Neural cell (in vitro differentiated cells): ENCODE measurements at regions not wholly inside any gene's neighbourhood (a gene's known extent, or its start where the extent isn't known, plus 50 kb on each side); places are given as distances from the start of the nearest gene placed in this dataset.

Experiments used
- H2AFZ ChIP-seq: fragments of 200-600, 300-800 bp; sonication (generic), shearing (Covaris generic); 2 replicates; pipeline ENCODE4 v1.6.0; 2014; ENCODE audit warnings: low read depth, mild to moderate bottlenecking, antibody characterized with exemption, low read length, moderate library complexity
- H3F3A ChIP-seq: fragments of 200-600 bp; shearing (Covaris generic); 2 replicates; pipeline ENCODE4 v1.6.1; 2016; ENCODE audit warnings: mild to moderate bottlenecking, moderate library complexity, mixed read lengths, antibody characterized with exemption, low read length; ENCODE audit not compliant: insufficient read depth, poor library complexity, severe bottlenecking
- H3K27ac ChIP-seq: fragments of 200-600, 300-800 bp; sonication (generic), shearing (Covaris generic); 2 replicates; pipeline ENCODE4 v1.5.1; 2014; ENCODE audit warnings: mild to moderate bottlenecking, low read length, moderate library complexity
- H3K27me3 ChIP-seq: fragments of 300-800, 200-600 bp; sonication (generic), shearing (Covaris generic); 2 replicates; pipeline ENCODE4 v1.6.0; 2014; ENCODE audit warnings: mild to moderate bottlenecking, low read depth, low read length, moderate library complexity; ENCODE audit not compliant: insufficient read depth
- H3K36me3 ChIP-seq: fragments of 300-800, 200-600 bp; sonication (generic), shearing (Covaris generic); 2 replicates; pipeline ENCODE4 v1.5.1; 2014; ENCODE audit warnings: mild to moderate bottlenecking, antibody characterized with exemption, low read length, moderate library complexity; ENCODE audit not compliant: insufficient read depth
- H3K4me2 ChIP-seq: fragments of 300-800, 200-600 bp; sonication (generic), shearing (Covaris generic); 2 replicates; pipeline ENCODE4 v1.6.0; 2014; ENCODE audit warnings: mild to moderate bottlenecking, low read length
- H3K4me3 ChIP-seq: fragments of 300-800, 200-600 bp; sonication (generic), shearing (Covaris generic); 2 replicates; pipeline ENCODE4 v1.5.1; 2014; ENCODE audit warnings: mild to moderate bottlenecking, low read length, moderate library complexity
- H3K79me2 ChIP-seq: fragments of 200-600 bp; shearing (Covaris generic); replicated peaks from 2 replicates; pipeline ENCODE4 v1.6.0; 2014; ENCODE audit warnings: mild to moderate bottlenecking, low read length, moderate library complexity; ENCODE audit not compliant: insufficient read depth
- H3K9ac ChIP-seq: fragments of 300-800, 200-600 bp; sonication (generic), shearing (Covaris generic); 2 replicates; pipeline ENCODE4 v1.6.1; 2016; ENCODE audit warnings: mild to moderate bottlenecking, low read length, mixed read lengths
- H3K9me2 ChIP-seq: fragments of 200-600 bp; shearing (Covaris generic); 2 replicates; pipeline ENCODE4 v1.6.1; 2016; ENCODE audit warnings: mild to moderate bottlenecking, low read length, mixed read lengths; ENCODE audit not compliant: insufficient read depth
- H3K9me3 ChIP-seq: fragments of 200-600, 300-800 bp; sonication (generic), shearing (Covaris generic); 2 replicates; pipeline ENCODE4 v1.6.1; 2016; ENCODE audit warnings: mild to moderate bottlenecking, mixed run types, low read length, moderate library complexity, mixed read lengths
- H4K20me1 ChIP-seq: fragments of 200-600 bp; shearing (Covaris generic); 2 replicates; pipeline ENCODE4 v1.6.1; 2016; ENCODE audit warnings: mild to moderate bottlenecking, mixed run types; ENCODE audit not compliant: insufficient read depth
- CTCF ChIP-seq: fragments of 450-650 bp; IDR thresholded peaks from 2 replicates; pipeline ENCODE4 v1.5.1; 2014; ENCODE audit warnings: antibody characterized with exemption, mild to moderate bottlenecking, moderate library complexity; ENCODE audit not compliant: poor library complexity, severe bottlenecking
- EP300 ChIP-seq: fragments of 450-650 bp; conservative IDR thresholded peaks from 2 replicates; pipeline ENCODE4 v1.6.1; 2014; ENCODE audit warnings: antibody characterized with exemption, mild to moderate bottlenecking, moderate library complexity; ENCODE audit not compliant: poor library complexity, severe bottlenecking
- EZH2 ChIP-seq: fragments of 200-600, 300-800 bp; shearing (Covaris generic), sonication (generic); IDR thresholded peaks from 2 replicates; pipeline ENCODE4 v1.6.1; 2014; ENCODE audit warnings: antibody characterized with exemption, low read length, borderline replicate concordance, mild to moderate bottlenecking; ENCODE audit not compliant: insufficient read depth, poor library complexity, severe bottlenecking
- MXI1 ChIP-seq: fragments of 450-650 bp; conservative IDR thresholded peaks from 2 replicates; pipeline ENCODE4 v1.6.1; 2014; ENCODE audit warnings: antibody characterized with exemption, mild to moderate bottlenecking; ENCODE audit not compliant: poor library complexity, severe bottlenecking
- POLR2AphosphoS5 ChIP-seq: IDR thresholded peaks from 2 replicates; pipeline ENCODE4 v1.6.1; 2012
- RAD21 ChIP-seq: fragments of 450-650 bp; conservative IDR thresholded peaks from 2 replicates; pipeline ENCODE4 v1.6.1; 2014; ENCODE audit warnings: antibody characterized with exemption, mild to moderate bottlenecking, moderate library complexity
- SMC3 ChIP-seq: fragments of 450-650 bp; conservative IDR thresholded peaks from 2 replicates; pipeline ENCODE4 v1.6.1; 2014; ENCODE audit warnings: antibody characterized with exemption, mild to moderate bottlenecking, moderate library complexity; ENCODE audit not compliant: poor library complexity
- TAF1 ChIP-seq: IDR thresholded peaks from 2 replicates; pipeline ENCODE4 v1.6.1; 2012; ENCODE audit warnings: low read depth
- TF ChIP-seq, protein P1 (sequence below): IDR thresholded peaks from 2 replicates; pipeline ENCODE4 v1.6.1; 2012; ENCODE audit warnings: borderline replicate concordance

DNA sequence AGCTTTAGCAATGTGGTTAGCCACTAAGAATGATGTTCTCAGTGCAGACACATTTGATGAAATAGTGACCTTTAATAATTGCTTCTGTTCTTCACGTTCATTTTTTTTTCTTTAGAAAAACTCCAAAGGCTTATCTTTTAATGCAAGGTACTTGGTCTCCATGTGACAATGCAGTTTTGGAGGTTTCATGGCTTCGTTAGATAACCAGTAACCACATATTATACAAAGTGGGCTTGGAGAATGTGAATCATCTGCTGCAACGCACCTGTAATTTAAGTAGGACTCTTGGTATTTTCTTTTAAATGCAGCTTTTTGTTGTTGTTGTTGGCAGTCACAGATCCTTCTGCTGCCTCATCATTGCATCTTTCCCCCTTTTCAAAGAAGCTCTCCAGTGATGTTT is 1606.3 kb downstream of the SUCLG1 start:
- Histone ChIP-seq H2AFZ (no peak overlapping the region), H3F3A (no peaks in the 10 kb centered on the region), H3K36me3 (no peaks in the 10 kb centered on the region), H3K9me3 (no peaks in the 10 kb centered on the region), H3K4me3 (no peak overlapping the region), H3K79me2 (no peaks in the 10 kb centered on the region), H3K4me2 (no peak overlapping the region), H3K27ac (no peak overlapping the region), H3K9ac (no peak overlapping the region), H3K27me3 (no peaks in the 10 kb centered on the region), H4K20me1 (no peaks in the 10 kb centered on the region), H3K9me2 (no peaks in the 10 kb centered on the region)
- TF ChIP-seq TAF1: no peak
- no peak for TF ChIP-seq SMC3
- TF ChIP-seq, protein P1, sequence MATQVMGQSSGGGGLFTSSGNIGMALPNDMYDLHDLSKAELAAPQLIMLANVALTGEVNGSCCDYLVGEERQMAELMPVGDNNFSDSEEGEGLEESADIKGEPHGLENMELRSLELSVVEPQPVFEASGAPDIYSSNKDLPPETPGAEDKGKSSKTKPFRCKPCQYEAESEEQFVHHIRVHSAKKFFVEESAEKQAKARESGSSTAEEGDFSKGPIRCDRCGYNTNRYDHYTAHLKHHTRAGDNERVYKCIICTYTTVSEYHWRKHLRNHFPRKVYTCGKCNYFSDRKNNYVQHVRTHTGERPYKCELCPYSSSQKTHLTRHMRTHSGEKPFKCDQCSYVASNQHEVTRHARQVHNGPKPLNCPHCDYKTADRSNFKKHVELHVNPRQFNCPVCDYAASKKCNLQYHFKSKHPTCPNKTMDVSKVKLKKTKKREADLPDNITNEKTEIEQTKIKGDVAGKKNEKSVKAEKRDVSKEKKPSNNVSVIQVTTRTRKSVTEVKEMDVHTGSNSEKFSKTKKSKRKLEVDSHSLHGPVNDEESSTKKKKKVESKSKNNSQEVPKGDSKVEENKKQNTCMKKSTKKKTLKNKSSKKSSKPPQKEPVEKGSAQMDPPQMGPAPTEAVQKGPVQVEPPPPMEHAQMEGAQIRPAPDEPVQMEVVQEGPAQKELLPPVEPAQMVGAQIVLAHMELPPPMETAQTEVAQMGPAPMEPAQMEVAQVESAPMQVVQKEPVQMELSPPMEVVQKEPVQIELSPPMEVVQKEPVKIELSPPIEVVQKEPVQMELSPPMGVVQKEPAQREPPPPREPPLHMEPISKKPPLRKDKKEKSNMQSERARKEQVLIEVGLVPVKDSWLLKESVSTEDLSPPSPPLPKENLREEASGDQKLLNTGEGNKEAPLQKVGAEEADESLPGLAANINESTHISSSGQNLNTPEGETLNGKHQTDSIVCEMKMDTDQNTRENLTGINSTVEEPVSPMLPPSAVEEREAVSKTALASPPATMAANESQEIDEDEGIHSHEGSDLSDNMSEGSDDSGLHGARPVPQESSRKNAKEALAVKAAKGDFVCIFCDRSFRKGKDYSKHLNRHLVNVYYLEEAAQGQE: no peak
- no peak for TF ChIP-seq POLR2AphosphoS5

DNA sequence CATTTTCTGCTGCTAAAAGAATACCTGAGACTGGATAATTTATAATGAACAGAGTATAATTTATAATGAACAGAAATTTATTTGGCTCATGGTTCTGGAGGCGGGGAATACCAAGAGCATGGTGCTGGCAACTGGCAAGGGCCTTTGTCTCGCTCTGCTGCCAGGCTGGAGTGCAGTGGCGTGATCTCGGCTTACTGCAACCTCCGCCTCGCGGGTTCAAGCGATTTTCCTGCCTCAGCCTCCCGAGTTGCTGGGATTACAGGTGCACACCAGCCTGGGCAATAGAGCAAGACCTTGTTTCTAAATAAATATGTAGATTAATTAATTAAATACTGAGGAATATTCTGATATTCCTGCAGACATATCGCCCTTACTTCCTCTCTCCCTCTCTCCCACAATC is 1610.8 kb downstream of the SUCLG1 start:
- no peak overlapping the region for H3K27ac ChIP-seq
- TF ChIP-seq, protein P1: no peak
- no peak for TF ChIP-seq RAD21
- TF ChIP-seq EP300: no peak
- TF ChIP-seq MXI1: no peak
- TF ChIP-seq SMC3: no peak
- no peak for TF ChIP-seq CTCF
- no peak for TF ChIP-seq POLR2AphosphoS5
- no peak for TF ChIP-seq EZH2
- no peak for TF ChIP-seq TAF1
- H3K9ac ChIP-seq: no peak overlapping the region
- H3K27me3 ChIP-seq: no peaks in the 10 kb centered on the region
- no peaks in the 10 kb centered on the region for H3K36me3 ChIP-seq
- no peak overlapping the region for H2AFZ ChIP-seq
- H3K4me3 ChIP-seq: no peak overlapping the region
- no peaks in the 10 kb centered on the region for H3F3A ChIP-seq
- H4K20me1 ChIP-seq: no peaks in the 10 kb centered on the region
- no peaks in the 10 kb centered on the region for H3K79me2 ChIP-seq
- no peaks in the 10 kb centered on the region for H3K9me2 ChIP-seq
- no peak overlapping the region for H3K4me2 ChIP-seq
- no peaks in the 10 kb centered on the region for H3K9me3 ChIP-seq
